HepG2 (cell line): ENCODE measurements at regions not wholly inside any gene's neighbourhood (a gene's known extent, or its start where the extent isn't known, plus 50 kb on each side); places are given as distances from the start of the nearest gene placed in this dataset.

ENCODE experiments used
- ATAC-seq: fragments of 200-7000 bp; cut with Tn5 transposase; 3 replicates; pipeline ENCODE4 v1.9.1; 2020; ENCODE audit warnings: mild to moderate bottlenecking, moderate library complexity
- BruUV-seq: library from RNA; stranded (reverse); fragments of 400-500 nt; replicated peaks from 2 replicates; lab custom pipeline; 2021; lab: Mats Ljungman, UMichigan
- CTCF ChIA-PET: fragments of 300-600 bp; formaldehyde crosslinking; extraction: SDS; loops from one replicate; lab custom pipeline; 2021; ENCODE audit warnings: low total read pairs, inconsistent platforms, low intra/inter-chr PET ratio; lab: Yijun Ruan, JAX
- POLR2A ChIA-PET: fragments of 350-600 bp; sonication (Branson Sonifier 250); formaldehyde crosslinking; loops from one replicate; lab custom pipeline; 2020; ENCODE audit warnings: antibody characterized with exemption, inconsistent platforms; lab: Yijun Ruan, JAX
- DNase-seq: peaks from one replicate; pipeline ENCODE4 v3.0.0-alpha.2; 2015; ENCODE audit warnings: low spot score
- FAIRE-seq: peaks from 3 replicates; lab custom pipeline; 2011; peaks lifted over from hg19 to GRCh38; lab: Jason Lieb, UNC
- H2AFZ ChIP-seq: one replicate; pipeline ENCODE4 v1.6.1; 2011; ENCODE audit warnings: low read length, inconsistent platforms
- H3K27ac ChIP-seq: fragments of 300-600 bp; 3 replicates; pipeline ENCODE4 v1.8.0; 2011; ENCODE audit warnings: mixed run types, mild to moderate bottlenecking, mixed read lengths, low read length, inconsistent platforms; ENCODE audit not compliant: insufficient read depth; ENCODE audit errors: extremely low read length
- H3K27me3 ChIP-seq, 2 experiments: fragments of 200-600 bp in 1 of 2; 2 replicates in 1 of 2; 3 replicates in 1 of 2; pipeline versions ENCODE4 v1.6.0 to v1.8.0; 2011; ENCODE audit warnings: low read length in 2 of 2, mild to moderate bottlenecking in 2 of 2, moderate library complexity in 2 of 2, inconsistent platforms in 1 of 2; ENCODE audit not compliant: insufficient read depth in 2 of 2, control insufficient read depth in 1 of 2
- H3K36me3 ChIP-seq, 2 experiments: fragments of 200-600 bp in 1 of 2; replicated peaks in 1 of 2; 2 replicates in 1 of 2; 3 replicates in 1 of 2; pipeline versions ENCODE4 v1.5.1 to v1.8.0; 2011; ENCODE audit warnings: low read length in 2 of 2, inconsistent platforms in 1 of 2; ENCODE audit not compliant: insufficient read depth in 2 of 2, control insufficient read depth in 1 of 2
- H3K4me1 ChIP-seq: 2 replicates; pipeline ENCODE4 v1.5.1; 2012; ENCODE audit warnings: low read length, inconsistent platforms; ENCODE audit not compliant: insufficient read depth
- H3K4me2 ChIP-seq: 2 replicates; pipeline ENCODE4 v1.6.0; 2011; ENCODE audit warnings: low read depth, low read length, inconsistent platforms
- H3K4me3 ChIP-seq, 3 experiments: fragments of 200-600 bp in 1 of 3; sonication (generic), shearing (Covaris generic) in 1 of 3; replicated peaks in 1 of 3; 2 replicates each; pipeline ENCODE4 v1.5.1; 2011 to 2016; ENCODE audit warnings: low read length in 3 of 3, inconsistent platforms in 2 of 3, low read depth in 2 of 3, mild to moderate bottlenecking in 2 of 3, control low read depth in 1 of 3, mixed read lengths in 1 of 3; ENCODE audit not compliant: insufficient read depth in 1 of 3
- H3K79me2 ChIP-seq: one replicate; pipeline ENCODE4 v1.6.1; 2011; ENCODE audit warnings: low read length, inconsistent platforms; ENCODE audit not compliant: insufficient read depth
- H3K9ac ChIP-seq: 2 replicates; pipeline ENCODE4 v1.6.0; 2011; ENCODE audit warnings: mild to moderate bottlenecking, low read depth, low read length, inconsistent platforms; ENCODE audit not compliant: insufficient read depth
- H3K9me3 ChIP-seq: 2 replicates; pipeline ENCODE4 v1.5.1; 2012; ENCODE audit warnings: mild to moderate bottlenecking, low read length
- H4K20me1 ChIP-seq: 2 replicates; pipeline ENCODE4 v1.6.0; 2011; ENCODE audit warnings: inconsistent platforms, mild to moderate bottlenecking, low read length, moderate library complexity; ENCODE audit not compliant: insufficient read depth
- CAMTA2 ChIP-seq: sonication (generic); formaldehyde crosslinking; IDR thresholded peaks from 2 replicates; pipeline ENCODE4 v1.4.0; 2020; ENCODE audit warnings: mild to moderate bottlenecking, missing genetic modification reagents, borderline replicate concordance
- CHD2 ChIP-seq: IDR thresholded peaks from 2 replicates; pipeline ENCODE4 v1.6.1; 2011; ENCODE audit warnings: low read depth, low read length, improper control_type of control experiment
- DR1 ChIP-seq: sonication (generic); formaldehyde crosslinking; IDR thresholded peaks from 2 replicates; pipeline ENCODE4 v1.8.0; 2021; ENCODE audit warnings: mild to moderate bottlenecking, missing genetic modification reagents, inconsistent platforms
- FOXM1 ChIP-seq: sonication (generic); formaldehyde crosslinking; IDR thresholded peaks from 2 replicates; pipeline ENCODE4 v1.5.0; 2020; ENCODE audit warnings: missing genetic modification reagents
- KAT2B ChIP-seq: fragments of 150-350 bp; IDR thresholded peaks from 2 replicates; pipeline ENCODE4 v1.6.1; 2014; ENCODE audit warnings: low read depth, low read length, borderline replicate concordance
- MAF1 ChIP-seq: sonication (generic); formaldehyde crosslinking; IDR thresholded peaks from 2 replicates; pipeline ENCODE4 v1.5.0; 2020; ENCODE audit warnings: missing genetic modification reagents, borderline replicate concordance
- MAFF ChIP-seq: IDR thresholded peaks from 2 replicates; pipeline ENCODE4 v1.6.1; 2011; ENCODE audit warnings: low read depth, low read length, improper control_type of control experiment
- MAFK ChIP-seq, 2 experiments: IDR thresholded peaks in 1 of 2; conservative IDR thresholded peaks in 1 of 2; 2 replicates each; pipeline ENCODE4 v1.6.1; 2011; ENCODE audit warnings: improper control_type of control experiment in 2 of 2, low read length in 2 of 2
- PHF5A ChIP-seq: IDR thresholded peaks from one replicate; pipeline ENCODE4 v1.6.1; 2018; ENCODE audit warnings: low read depth, missing genetic modification reagents; ENCODE audit not compliant: unreplicated experiment
- POGZ ChIP-seq: sonication (generic); formaldehyde crosslinking; IDR thresholded peaks from 2 replicates; pipeline ENCODE4 v1.4.0; 2020; ENCODE audit warnings: mild to moderate bottlenecking, missing genetic modification reagents
- ZBTB7A ChIP-seq: sonication (generic); formaldehyde crosslinking; IDR thresholded peaks from 2 replicates; pipeline ENCODE4 v1.8.0; 2022; ENCODE audit warnings: mild to moderate bottlenecking, missing genetic modification reagents
- ZIK1 ChIP-seq: sonication (generic); formaldehyde crosslinking; IDR thresholded peaks from 2 replicates; pipeline ENCODE4 v1.5.0; 2020; ENCODE audit warnings: mild to moderate bottlenecking, low read depth, missing genetic modification reagents, borderline replicate concordance
- ZNF224 ChIP-seq: sonication (generic); formaldehyde crosslinking; IDR thresholded peaks from 2 replicates; pipeline ENCODE4 v1.5.0; 2020; ENCODE audit warnings: mild to moderate bottlenecking, missing genetic modification reagents
- ZNF430 ChIP-seq: sonication (generic); formaldehyde crosslinking; IDR thresholded peaks from 2 replicates; pipeline ENCODE4 v1.9.0; 2021; ENCODE audit warnings: mild to moderate bottlenecking, missing genetic modification reagents
- ZNF44 ChIP-seq: sonication (generic); formaldehyde crosslinking; IDR thresholded peaks from 2 replicates; pipeline ENCODE4 v1.5.1; 2020; ENCODE audit warnings: mild to moderate bottlenecking, missing genetic modification reagents
- ZNF652 ChIP-seq: IDR thresholded peaks from 2 replicates; pipeline ENCODE4 v1.6.1; 2016; ENCODE audit warnings: low read depth, borderline replicate concordance
- ZSCAN31 ChIP-seq: sonication (generic); formaldehyde crosslinking; IDR thresholded peaks from 2 replicates; pipeline ENCODE4 v1.5.0; 2020; ENCODE audit warnings: low read depth, mild to moderate bottlenecking, missing genetic modification reagents
- WGBS: methylation state at CpG from one replicate; pipeline ENCODE4 v1.1.6; 2017; ENCODE audit warnings: low lambda C conversion rate; 5-methylcytosine and 5-hydroxymethylcytosine counted together
- in situ Hi-C: cut with HindIII; loops from 2 replicates; pipeline ENCODE4 v1.10.0; 2017; ENCODE audit warnings: low pct_unique_long_range_greater_than_20kb; ENCODE audit not compliant: extremely low pct_ligation_motif_present
- intact Hi-C: fragments of 100-400 bp; cut with micrococcal nuclease; formaldehyde crosslinking; loops from one replicate; pipeline ENCODE4 v1.10.0; 2022; ENCODE audit not compliant: unreplicated experiment
- TF ChIP-seq, protein P1 (sequence below): IDR thresholded peaks from 2 replicates; pipeline ENCODE4 v1.6.1; 2016
- TF ChIP-seq, protein P2 (sequence below): sonication (generic); formaldehyde crosslinking; IDR thresholded peaks from 2 replicates; pipeline ENCODE4 v1.4.0; 2020; ENCODE audit warnings: missing genetic modification reagents, mild to moderate bottlenecking, borderline replicate concordance

DNA sequence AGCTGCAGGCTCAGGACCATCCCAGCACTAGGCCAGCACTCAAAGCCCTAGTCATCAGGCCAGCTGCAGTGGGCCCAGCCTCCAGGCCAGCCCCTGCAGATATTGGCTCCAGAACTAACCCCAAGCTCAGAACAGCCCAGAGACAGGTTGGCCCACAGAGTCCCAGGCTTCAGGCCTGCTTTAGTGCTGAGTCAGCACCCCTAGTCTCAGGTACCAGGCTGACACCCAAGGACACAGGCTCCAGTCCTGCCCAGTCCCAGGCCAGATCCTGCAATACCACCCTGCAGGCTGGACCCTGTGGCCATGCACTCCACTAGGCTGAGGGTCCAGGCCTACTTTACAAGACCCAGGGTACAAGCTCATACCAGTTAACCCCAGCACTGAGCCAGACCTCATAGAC is 234.4 kb upstream of the GPRIN3 start:
- no peaks in the 10 kb centered on the region; the same call in 1 of the 2 replicates for H3K9me3 ChIP-seq
- no TSS peak for BruUV-seq
- no peaks in the 10 kb centered on the region for H4K20me1 ChIP-seq
- no peak for TF ChIP-seq PHF5A (CRISPR knock-in tag)
- TF ChIP-seq MAFF: peak; percentile 99
- peak; percentile 97 to 99 for TF ChIP-seq MAFK (conservative IDR thresholded peaks at IDR 0.05 in 1 of 2, IDR thresholded peaks at IDR 0.05 in 1 of 2; ENCODE audit: low read length in 2 of 2)
- no peak overlapping the region for H2AFZ ChIP-seq
- H3K27ac ChIP-seq: no peak overlapping the region
- ChIA-PET CTCF (no interaction called here), POLR2A (no interaction called here)
- ATAC-seq: no peak
- DNase-seq: no peak
- in situ Hi-C loops: no loop called here
- no peaks in the 10 kb centered on the region for H3K4me1 ChIP-seq
- FAIRE-seq: no peak
- no peaks in the 10 kb centered on the region for H3K36me3 ChIP-seq
- no peak overlapping the region for H3K9ac ChIP-seq
- no peaks in the 10 kb centered on the region for H3K79me2 ChIP-seq
- no peak overlapping the region for H3K4me3 ChIP-seq
- no peak overlapping the region for H3K4me2 ChIP-seq
- H3K27me3 ChIP-seq: no peaks in the 10 kb centered on the region
- intact Hi-C loops: no loop called here

DNA sequence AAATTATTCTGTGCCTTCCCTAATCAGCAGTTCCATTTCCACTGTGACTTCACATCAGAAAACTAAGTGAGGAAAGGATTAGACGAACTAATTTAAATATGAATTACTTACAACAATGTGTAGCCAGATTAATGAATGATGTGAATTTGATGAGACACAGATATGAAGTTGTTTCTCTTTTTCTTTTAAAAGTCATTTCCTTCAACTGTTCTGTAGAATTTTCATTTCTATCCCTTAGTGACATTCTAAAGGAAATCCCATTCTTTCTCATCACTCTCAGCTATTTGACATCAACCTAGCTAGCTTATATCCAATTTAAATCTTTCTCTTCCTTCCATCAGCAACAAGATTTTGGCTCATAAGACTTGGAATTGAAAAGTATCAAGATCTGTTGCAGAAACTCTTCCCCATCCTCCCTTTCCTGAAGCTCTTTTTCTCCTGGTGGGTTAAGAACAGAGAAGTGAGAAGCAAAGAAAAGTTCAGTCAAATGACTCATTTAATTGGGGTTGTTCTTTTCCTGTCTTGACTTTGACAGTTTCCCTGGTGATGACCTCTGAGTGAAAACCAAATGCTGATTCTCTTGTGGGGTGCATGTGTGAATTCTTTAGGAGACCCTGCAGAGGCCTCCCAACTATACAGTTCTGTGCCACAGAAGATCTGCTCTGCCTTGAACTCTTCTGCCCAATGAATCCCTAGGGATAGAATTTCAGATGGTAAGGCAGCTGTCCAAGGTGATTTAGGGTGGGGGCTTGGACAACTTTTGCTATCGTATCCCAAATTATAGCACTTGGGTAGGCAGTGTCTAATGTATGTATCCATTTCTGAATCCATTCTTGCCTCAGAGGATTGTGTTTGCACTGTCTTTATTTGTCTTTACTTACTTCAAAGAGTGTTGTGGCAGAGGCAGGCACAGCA is 232.5 kb upstream of the GPRIN3 start:
- Histone ChIP-seq H3K4me1 (no peaks in the 10 kb centered on the region), H3K9ac (no peak overlapping the region), H2AFZ (no peak overlapping the region), H4K20me1 (no peaks in the 10 kb centered on the region), H3K9me3 (no peaks in the 10 kb centered on the region; the same call in 1 of the 2 replicates), H3K4me2 (no peak overlapping the region), H3K79me2 (no peaks in the 10 kb centered on the region), H3K36me3 (no peaks in the 10 kb centered on the region), H3K4me3 (no peak overlapping the region), H3K27me3 (no peaks in the 10 kb centered on the region), H3K27ac (no peak overlapping the region)
- no peak for DNase-seq
- ChIA-PET POLR2A (no interaction called here), CTCF (no interaction called here)
- in situ Hi-C loops (no loop called here), intact Hi-C loops (no loop called here)
- no TSS peak for BruUV-seq
- no peak for FAIRE-seq
- no peak for ATAC-seq
- WGBS: 27% methylated on average over 2 of the region's 2 CpGs
- TF ChIP-seq POGZ (CRISPR knock-in tag) (no peak), MAF1 (no peak), FOXM1 (CRISPR knock-in tag) (no peak), ZNF44 (CRISPR knock-in tag) (no peak), ZSCAN31 (CRISPR knock-in tag) (no peak), DR1 (CRISPR knock-in tag) (no peak), CAMTA2 (CRISPR knock-in tag) (no peak), ZIK1 (CRISPR knock-in tag) (no peak), CHD2 (no peak), ZBTB7A (no peak), ZNF430 (CRISPR knock-in tag) (no peak), ZNF652 (CRISPR knock-in tag) (no peak), ZNF224 (no peak), KAT2B (no peak)
- TF ChIP-seq, protein P1, sequence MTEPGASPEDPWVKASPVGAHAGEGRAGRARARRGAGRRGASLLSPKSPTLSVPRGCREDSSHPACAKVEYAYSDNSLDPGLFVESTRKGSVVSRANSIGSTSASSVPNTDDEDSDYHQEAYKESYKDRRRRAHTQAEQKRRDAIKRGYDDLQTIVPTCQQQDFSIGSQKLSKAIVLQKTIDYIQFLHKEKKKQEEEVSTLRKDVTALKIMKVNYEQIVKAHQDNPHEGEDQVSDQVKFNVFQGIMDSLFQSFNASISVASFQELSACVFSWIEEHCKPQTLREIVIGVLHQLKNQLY (CRISPR knock-in tag): no peak
- TF ChIP-seq, protein P2, sequence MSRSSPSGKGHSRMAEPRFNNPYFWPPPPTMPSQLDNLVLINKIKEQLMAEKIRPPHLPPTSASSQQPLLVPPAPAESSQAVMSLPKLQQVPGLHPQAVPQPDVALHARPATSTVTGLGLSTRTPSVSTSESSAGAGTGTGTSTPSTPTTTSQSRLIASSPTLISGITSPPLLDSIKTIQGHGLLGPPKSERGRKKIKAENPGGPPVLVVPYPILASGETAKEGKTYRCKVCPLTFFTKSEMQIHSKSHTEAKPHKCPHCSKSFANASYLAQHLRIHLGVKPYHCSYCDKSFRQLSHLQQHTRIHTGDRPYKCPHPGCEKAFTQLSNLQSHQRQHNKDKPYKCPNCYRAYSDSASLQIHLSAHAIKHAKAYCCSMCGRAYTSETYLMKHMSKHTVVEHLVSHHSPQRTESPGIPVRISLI (CRISPR knock-in tag): no peak
